ENCODE measurements at regions not wholly inside any gene's neighbourhood (a gene's known extent, or its start where the extent isn't known, plus 50 kb on each side); places are given as distances from the start of the nearest gene placed in this dataset.

GRCh38 chr17:74045608-74046280, 157.7 kb upstream of the RPL38 start:
- DNase-seq, result no peak
- Histone ChIP-seq H3K4me1 (no peaks in the 10 kb centered on the region), H3K9me3 (no peaks in the 10 kb centered on the region), H3K27ac (no peak overlapping the region), H3K36me3 (ENCODE audit: low read depth, missing control alignments) (no peaks in the 10 kb centered on the region), H3K4me3 (no peak overlapping the region), H3K27me3 (no peaks in the 10 kb centered on the region)
- no peak for TF ChIP-seq POLR2A (IDR thresholded peaks at IDR 0.05)
- no peak for TF ChIP-seq CTCF (IDR thresholded peaks at IDR 0.05)
- WGBS, 2 donors, result 59 to 72% methylated on average over 16 of the region's 16 CpGs
- intact Hi-C loops (cut with DNase I; ENCODE audit: low total_unique reads), result no loop called here

GRCh38 chr17:74049167-74049966, 154.1 kb upstream of the RPL38 start:
- Histone ChIP-seq H3K27ac (no peak overlapping the region), H3K36me3 (ENCODE audit: low read depth, missing control alignments) (no peaks in the 10 kb centered on the region), H3K4me3 (no peak overlapping the region), H3K27me3 (no peaks in the 10 kb centered on the region), H3K9me3 (no peaks in the 10 kb centered on the region), H3K4me1 (no peaks in the 10 kb centered on the region)
- intact Hi-C loops (cut with DNase I; ENCODE audit: low total_unique reads), result no loop called here
- TF ChIP-seq POLR2A (IDR thresholded peaks at IDR 0.05), result no peak
- TF ChIP-seq CTCF (IDR thresholded peaks at IDR 0.05), result no peak
- DNase-seq, result no peak
- WGBS, 2 donors, result 79 to 81% methylated on average over 9 to 15 of the region's 15 CpGs

- Histone ChIP-seq H3K27me3 (no peaks in the 10 kb centered on the region), H3K4me1 (no peaks in the 10 kb centered on the region), H3K36me3 (ENCODE audit: low read depth, missing control alignments) (no peaks in the 10 kb centered on the region), H3K4me3 (no peak overlapping the region), H3K27ac (no peak overlapping the region), H3K9me3 (no peaks in the 10 kb centered on the region)
- TF ChIP-seq CTCF (IDR thresholded peaks at IDR 0.05), result no peak
- TF ChIP-seq POLR2A (IDR thresholded peaks at IDR 0.05), result no peak
- 41 to 58% methylated on average over 10 of the region's 10 CpGs for WGBS, 2 donors
- intact Hi-C loops (cut with DNase I; ENCODE audit: low total_unique reads), result no loop called here
- DNase-seq, result peak; percentile 45
These were observed 153.5 kb upstream of the RPL38 start for GRCh38 chr17:74049967-74050458.

GRCh38 chr17:74051348-74051747, 152.1 kb upstream of the RPL38 start:
- intact Hi-C loops (cut with DNase I; ENCODE audit: low total_unique reads), result no loop called here
- Histone ChIP-seq H3K27ac (no peak overlapping the region), H3K36me3 (ENCODE audit: low read depth, missing control alignments) (no peaks in the 10 kb centered on the region), H3K4me1 (no peaks in the 10 kb centered on the region), H3K9me3 (no peaks in the 10 kb centered on the region), H3K4me3 (no peak overlapping the region), H3K27me3 (no peaks in the 10 kb centered on the region)
- TF ChIP-seq POLR2A (IDR thresholded peaks at IDR 0.05) (no peak), CTCF (IDR thresholded peaks at IDR 0.05) (no peak)
- no peak for DNase-seq
- WGBS, 2 donors, result 78 to 85% methylated on average over 7 to 8 of the region's 8 CpGs

Data from testis (tissue), 2 donors.